CD14-positive monocyte (primary cell): ENCODE measurements at regions not wholly inside any gene's neighbourhood (a gene's known extent, or its start where the extent isn't known, plus 50 kb on each side); places are given as distances from the start of the nearest gene placed in this dataset.
A peak's percentile ranks its signal among the peaks of the same experiment; 100 is the strongest.

Source experiments
- DNase-seq, 3 donors: peaks; one replicate each; pipeline ENCODE4 v3.0.0-alpha.2; 2011 to 2022
- H2AFZ ChIP-seq: 2 replicates; pipeline ENCODE4 v1.6.0; 2012; ENCODE audit warnings: mild to moderate bottlenecking, low read depth, low read length, inconsistent platforms; ENCODE audit not compliant: insufficient read depth, poor library complexity, severe bottlenecking
- H3K27ac ChIP-seq, 2 donors: 1 replicate in 1 of 2; 2 replicates in 1 of 2; pipeline ENCODE4 v1.5.1; 2012 to 2013; ENCODE audit warnings: low read length in 2 of 2, control low read depth in 1 of 2, inconsistent platforms in 1 of 2, low read depth in 1 of 2, mild to moderate bottlenecking in 1 of 2
- H3K27me3 ChIP-seq, 2 donors: one replicate each; pipeline versions ENCODE4 v1.6.0 to v1.6.1; 2011 to 2013; ENCODE audit warnings: low read length in 2 of 2; ENCODE audit not compliant: control insufficient read depth in 2 of 2, insufficient read depth in 2 of 2
- H3K36me3 ChIP-seq, 2 donors: replicated peaks in 1 of 2; 1 replicate in 1 of 2; 2 replicates in 1 of 2; pipeline versions ENCODE4 v1.5.1 to v1.6.1; 2012 to 2013; ENCODE audit warnings: low read length in 2 of 2, control low read depth in 1 of 2, inconsistent platforms in 1 of 2, mild to moderate bottlenecking in 1 of 2; ENCODE audit not compliant: insufficient read depth in 2 of 2, control insufficient read depth in 1 of 2
- H3K4me1 ChIP-seq, 2 donors: 1 replicate in 1 of 2; 2 replicates in 1 of 2; pipeline versions ENCODE4 v1.5.1 to v1.6.1; 2012 to 2013; ENCODE audit warnings: low read length in 2 of 2, control low read depth in 1 of 2, inconsistent platforms in 1 of 2, mild to moderate bottlenecking in 1 of 2, moderate library complexity in 1 of 2; ENCODE audit not compliant: insufficient read depth in 2 of 2, control insufficient read depth in 1 of 2
- H3K4me2 ChIP-seq: replicated peaks from 2 replicates; pipeline ENCODE3; 2012; ENCODE audit warnings: low read length, moderate library complexity, mild to moderate bottlenecking; ENCODE audit not compliant: poor library complexity, severe bottlenecking; ENCODE audit errors: extremely low read depth
- H3K4me3 ChIP-seq, 3 experiments: fragments of 200-600 bp in 1 of 3; sonication (generic) in 1 of 3; replicated peaks in 1 of 3; 1 replicate in 2 of 3; 2 replicates in 1 of 3; pipeline ENCODE4 v1.5.1; 2011 to 2013; ENCODE audit warnings: low read length in 3 of 3, mild to moderate bottlenecking in 3 of 3, control low read depth in 2 of 3, low read depth in 2 of 3, inconsistent platforms in 1 of 3, moderate library complexity in 1 of 3
- H3K79me2 ChIP-seq: 2 replicates; pipeline ENCODE4 v1.6.0; 2012; ENCODE audit warnings: mild to moderate bottlenecking, control low read depth, inconsistent platforms, low read length, moderate library complexity; ENCODE audit not compliant: insufficient read depth
- H3K9ac ChIP-seq: 2 replicates; pipeline ENCODE4 v1.6.0; 2017; ENCODE audit warnings: low read length, mild to moderate bottlenecking; ENCODE audit not compliant: insufficient read depth, poor library complexity, severe bottlenecking
- H3K9me3 ChIP-seq, 2 donors: replicated peaks in 1 of 2; 1 replicate in 1 of 2; 2 replicates in 1 of 2; pipeline versions ENCODE4 v1.5.1 to v1.6.1; 2012 to 2013; ENCODE audit warnings: low read length in 2 of 2, control low read depth in 1 of 2; ENCODE audit not compliant: control insufficient read depth in 1 of 2, insufficient read depth in 1 of 2
- H4K20me1 ChIP-seq: 2 replicates; pipeline ENCODE4 v1.6.0; 2012; ENCODE audit warnings: mild to moderate bottlenecking, low read length, control low read depth, moderate library complexity; ENCODE audit not compliant: insufficient read depth
- H3K27ac Mint-ChIP-seq, 7 donors: one replicate each; pipeline ENCODE4 v1.8.0; 2020; ENCODE audit warnings: mild to moderate bottlenecking in 7 of 7, mixed read lengths in 7 of 7, moderate library complexity in 6 of 7, inconsistent platforms in 2 of 7
- H3K27me3 Mint-ChIP-seq, 3 donors: one replicate each; pipeline ENCODE4 v1.8.0; 2021 to 2022; ENCODE audit warnings: low read depth in 3 of 3, mild to moderate bottlenecking in 3 of 3, mixed read lengths in 3 of 3, moderate library complexity in 3 of 3, inconsistent platforms in 1 of 3
- H3K36me3 Mint-ChIP-seq, 2 donors: one replicate each; pipeline ENCODE4 v1.8.0; 2020; ENCODE audit warnings: mixed read lengths in 2 of 2, inconsistent platforms in 1 of 2, mild to moderate bottlenecking in 1 of 2
- H3K4me1 Mint-ChIP-seq: one replicate; pipeline ENCODE4 v1.8.0; 2020; ENCODE audit warnings: mild to moderate bottlenecking, mixed read lengths
- H3K4me3 Mint-ChIP-seq, 2 donors: one replicate each; pipeline ENCODE4 v1.8.0; 2020; ENCODE audit warnings: mild to moderate bottlenecking in 2 of 2, mixed read lengths in 2 of 2, moderate library complexity in 1 of 2
- H3K9me3 Mint-ChIP-seq, 7 donors: one replicate each; pipeline ENCODE4 v1.8.0; 2020 to 2022; ENCODE audit warnings: mixed read lengths in 7 of 7, mild to moderate bottlenecking in 6 of 7, moderate library complexity in 6 of 7, inconsistent platforms in 2 of 7
- CTCF ChIP-seq: fragments of 200-600 bp; IDR thresholded peaks from one replicate; pipeline ENCODE4 v1.8.0; 2022; ENCODE audit warnings: antibody characterized with exemption, mild to moderate bottlenecking
- WGBS: methylation state at CpG from one replicate; pipeline ENCODE4 v1.1.5; 2013; ENCODE audit warnings: missing lambda C conversion rate; ENCODE audit not compliant: insufficient coverage; 5-methylcytosine and 5-hydroxymethylcytosine counted together
- intact Hi-C, 2 donors: fragments of 100-400 bp; cut with micrococcal nuclease; formaldehyde crosslinking; loops; one replicate each; pipeline versions ENCODE4 v1.15.0 to v1.15.1; 2023

GRCh38 chr12:108060903-108061302 is 68.2 kb upstream of the WSCD2 start:
- Mint-ChIP-seq H3K4me1 (no peaks in the 10 kb centered on the region), H3K36me3 (no peaks in the 10 kb centered on the region), H3K9me3 (peaks cover 0 to 3% (median 0%) of the 10 kb centered on the region in 7 donors), H3K4me3 (no peak overlapping the region), H3K27ac (no peak overlapping the region), H3K27me3 (peaks cover 1 to 15% (median 6%) of the 10 kb centered on the region in 3 donors)
- intact Hi-C loops: no loop called here
- Histone ChIP-seq H2AFZ (no peak overlapping the region), H3K79me2 (no peaks in the 10 kb centered on the region), H3K27ac (no peak overlapping the region), H3K4me2 (no peak overlapping the region), H3K9ac (no peak overlapping the region), H4K20me1 (no peaks in the 10 kb centered on the region), H3K9me3 (no peaks in the 10 kb centered on the region), H3K4me3 (no peak overlapping the region), H3K4me1 (no peaks in the 10 kb centered on the region), H3K27me3 (peaks cover 0 to 7% of the 10 kb centered on the region in 2 donors), H3K36me3 (no peaks in the 10 kb centered on the region)
- no peak for DNase-seq
- no peak for TF ChIP-seq CTCF
- WGBS: 100% methylated on average over 1 of the region's 1 CpG

DNA sequence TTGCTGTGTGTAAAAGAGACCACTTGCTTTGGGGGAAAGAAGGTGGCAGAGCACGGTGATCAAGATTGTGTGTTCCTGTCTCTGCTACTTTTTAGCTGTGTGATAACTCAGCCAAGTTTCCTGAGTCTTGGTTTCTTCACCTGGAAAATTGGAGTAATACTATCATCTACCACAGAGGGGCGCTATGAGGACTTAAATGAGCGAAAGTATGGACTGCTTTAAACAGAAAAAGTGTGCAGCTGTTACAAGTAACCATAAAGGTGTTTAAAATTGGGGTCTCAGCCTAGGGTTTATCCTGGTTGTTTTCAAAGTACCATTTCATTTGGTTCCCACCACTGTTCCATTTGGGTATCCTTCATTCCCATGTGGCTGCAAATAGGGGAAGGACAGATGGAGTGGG is 65.9 kb upstream of the WSCD2 start:
- DNase-seq: no peak
- peak; percentile 53 for TF ChIP-seq CTCF
- no peak overlapping the region for H3K27ac Mint-ChIP-seq
- Histone ChIP-seq H3K36me3 (no peaks in the 10 kb centered on the region), H3K4me3 (no peak overlapping the region), H4K20me1 (no peaks in the 10 kb centered on the region), H3K9ac (no peak overlapping the region), H3K9me3 (no peaks in the 10 kb centered on the region), H3K4me2 (no peak overlapping the region), H3K27me3 (peaks cover 0 to 2% of the 10 kb centered on the region in 2 donors), H3K4me1 (no peaks in the 10 kb centered on the region), H3K27ac (no peak overlapping the region), H2AFZ (no peak overlapping the region), H3K79me2 (no peaks in the 10 kb centered on the region)
- peaks cover 0 to 5% (median 0%) of the 10 kb centered on the region in 7 donors for H3K9me3 Mint-ChIP-seq
- intact Hi-C loops: no loop called here
- 30% methylated on average over 1 of the region's 3 CpGs for WGBS
- H3K36me3 Mint-ChIP-seq: no peaks in the 10 kb centered on the region
- H3K4me1 Mint-ChIP-seq: no peaks in the 10 kb centered on the region
- no peak overlapping the region for H3K4me3 Mint-ChIP-seq
- H3K27me3 Mint-ChIP-seq: peaks cover 5 to 7% (median 6%) of the 10 kb centered on the region in 3 donors
